Ascending aorta (tissue), 2 donors: ENCODE measurements at regions not wholly inside any gene's neighbourhood (a gene's known extent, or its start where the extent isn't known, plus 50 kb on each side); places are given as distances from the start of the nearest gene placed in this dataset.
"Not testable (repeated sequence)": the region's sequence is repeated elsewhere in the genome, so short reads cannot be mapped to it uniquely, and the experiment has no call there.

Source experiments
- DNase-seq, 2 donors: peaks; one replicate each; pipeline ENCODE4 v3.0.0-alpha.2; 2019; ENCODE audit warnings: low spot score in 2 of 2
- H3K27ac ChIP-seq, 2 donors: fragments of 200-600 bp; sonication (generic); one replicate each; pipeline ENCODE4 v1.5.1; 2016 to 2017; ENCODE audit warnings: mild to moderate bottlenecking in 1 of 2
- H3K27me3 ChIP-seq: fragments of 200-600 bp; sonication (generic); one replicate; pipeline ENCODE4 v1.5.1; 2017
- H3K36me3 ChIP-seq, 2 donors: fragments of 200-600 bp; sonication (generic); one replicate each; pipeline ENCODE4 v1.5.1; 2016
- H3K4me1 ChIP-seq, 2 donors: fragments of 200-600 bp; sonication (generic); one replicate each; pipeline ENCODE4 v1.5.1; 2016 to 2017; ENCODE audit warnings: mild to moderate bottlenecking in 1 of 2
- H3K4me3 ChIP-seq, 2 donors: fragments of 200-600 bp; sonication (generic); one replicate each; pipeline ENCODE4 v1.5.1; 2016 to 2017; ENCODE audit warnings: mild to moderate bottlenecking in 1 of 2
- H3K9me3 ChIP-seq, 2 donors: fragments of 200-600 bp; sonication (generic); one replicate each; pipeline ENCODE4 v1.5.1; 2016
- CTCF ChIP-seq, 3 experiments: fragments of 200-600 bp in 2 of 3; fragments of 450-650 bp in 1 of 3; sonication (generic) in 2 of 3; IDR thresholded peaks; one replicate each; pipeline ENCODE4 v1.5.1; 2016 to 2019; ENCODE audit warnings: antibody characterized with exemption in 3 of 3, mild to moderate bottlenecking in 1 of 3, moderate library complexity in 1 of 3
- intact Hi-C: fragments of 100-400 bp; cut with DNase I; formaldehyde crosslinking; loops from one replicate; pipeline ENCODE4 v1.15.1; 2023

- Histone ChIP-seq H3K36me3 (no peaks in the 10 kb centered on the region), H3K27me3 (no peaks in the 10 kb centered on the region), H3K4me1 (no peaks in the 10 kb centered on the region), H3K9me3 (no peaks in the 10 kb centered on the region), H3K4me3 (no peak overlapping the region), H3K27ac (no peak overlapping the region)
- intact Hi-C loops: no loop called here
- DNase-seq: no peak
- no peak for TF ChIP-seq CTCF (IDR thresholded peaks at IDR 0.05)
Observed at GRCh38 chr14:82805892-82806825, 1272.5 kb upstream of the SEL1L start.

GRCh38 chr14:82811246-82811645 lies 1277.6 kb upstream of the SEL1L start:
- no peak overlapping the region for H3K4me3 ChIP-seq
- no peak for TF ChIP-seq CTCF (IDR thresholded peaks at IDR 0.05)
- DNase-seq: no peak
- H3K27ac ChIP-seq: no peak overlapping the region
- H3K27me3 ChIP-seq: no peaks in the 10 kb centered on the region
- no peaks in the 10 kb centered on the region for H3K36me3 ChIP-seq
- no peaks in the 10 kb centered on the region for H3K9me3 ChIP-seq
- intact Hi-C loops: no loop called here
- no peaks in the 10 kb centered on the region for H3K4me1 ChIP-seq

GRCh38 chr14:82814339-82814738 lies 1280.7 kb upstream of the SEL1L start:
- H3K4me1 ChIP-seq, DNase-seq, H3K27ac ChIP-seq, intact Hi-C loops, H3K36me3 ChIP-seq, H3K27me3 ChIP-seq, H3K4me3 ChIP-seq, H3K9me3 ChIP-seq: not testable (repeated sequence)

- no peak overlapping the region for H3K4me3 ChIP-seq
- intact Hi-C loops: no loop called here
- H3K9me3 ChIP-seq: no peaks in the 10 kb centered on the region
- no peaks in the 10 kb centered on the region for H3K4me1 ChIP-seq
- DNase-seq: no peak
- no peak for TF ChIP-seq CTCF (IDR thresholded peaks at IDR 0.05)
- no peak overlapping the region for H3K27ac ChIP-seq
- no peaks in the 10 kb centered on the region for H3K27me3 ChIP-seq
- H3K36me3 ChIP-seq: no peaks in the 10 kb centered on the region
Observed at GRCh38 chr14:82830596-82830995, 1296.9 kb upstream of the SEL1L start.

- Histone ChIP-seq H3K9me3 (no peaks in the 10 kb centered on the region), H3K36me3 (no peaks in the 10 kb centered on the region), H3K27ac (no peak overlapping the region), H3K4me3 (no peak overlapping the region), H3K4me1 (no peaks in the 10 kb centered on the region), H3K27me3 (no peaks in the 10 kb centered on the region)
- no peak for TF ChIP-seq CTCF (IDR thresholded peaks at IDR 0.05)
- DNase-seq: no peak
- intact Hi-C loops: no loop called here
Observed at GRCh38 chr14:82836256-82836950, 1302.8 kb upstream of the SEL1L start.

GRCh38 chr14:82837611-82838140 lies 1304.0 kb upstream of the SEL1L start:
- intact Hi-C loops: no loop called here
- DNase-seq: no peak
- H3K4me1 ChIP-seq: no peaks in the 10 kb centered on the region
- H3K4me3 ChIP-seq: no peak overlapping the region
- H3K9me3 ChIP-seq: no peaks in the 10 kb centered on the region
- no peaks in the 10 kb centered on the region for H3K27me3 ChIP-seq
- no peak overlapping the region for H3K27ac ChIP-seq
- no peaks in the 10 kb centered on the region for H3K36me3 ChIP-seq
- TF ChIP-seq CTCF (IDR thresholded peaks at IDR 0.05): no peak
